ENCODE measurements at regions not wholly inside any gene's neighbourhood (a gene's known extent, or its start where the extent isn't known, plus 50 kb on each side); places are given as distances from the start of the nearest gene placed in this dataset.
A peak's percentile ranks its signal among the peaks of the same experiment; 100 is the strongest.
"Not testable (repeated sequence)": the region's sequence is repeated elsewhere in the genome, so short reads cannot be mapped to it uniquely, and the experiment has no call there.

- DNase-seq: no peak
Observed at GRCh38 chr5:100697970-100698369, 162.8 kb downstream of the FAM174A start.

GRCh38 chr5:100706776-100707175 lies 171.6 kb downstream of the FAM174A start:
- peak; percentile 29 for DNase-seq

DNA sequence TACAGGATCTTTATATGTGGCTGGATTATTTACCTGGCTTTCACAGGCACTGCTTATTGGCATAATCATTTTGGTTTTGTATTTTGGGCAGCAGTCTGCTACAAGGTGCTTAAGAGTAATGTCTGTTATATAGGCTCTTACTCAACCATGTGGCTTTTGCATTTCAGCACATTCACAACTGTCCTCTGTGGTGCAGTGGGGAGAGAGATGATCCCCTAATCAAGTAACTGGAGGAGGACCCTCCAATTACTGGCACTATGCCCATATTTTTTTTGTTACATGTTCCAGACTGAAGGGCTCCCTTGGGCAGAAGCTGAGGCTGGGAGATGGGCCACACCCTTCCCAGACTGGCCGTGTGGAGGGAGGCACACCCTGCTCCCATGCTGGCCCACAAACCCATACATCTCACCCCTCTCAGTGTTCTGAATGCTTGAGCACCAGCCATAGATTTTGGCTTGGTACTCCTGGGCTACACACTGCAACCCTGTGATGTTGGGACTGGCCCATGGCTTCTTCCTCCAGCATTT lies 173.5 kb downstream of the FAM174A start:
- DNase-seq: no peak

GRCh38 chr5:100709771-100710170 lies 174.6 kb downstream of the FAM174A start:
- no peak for DNase-seq

DNA sequence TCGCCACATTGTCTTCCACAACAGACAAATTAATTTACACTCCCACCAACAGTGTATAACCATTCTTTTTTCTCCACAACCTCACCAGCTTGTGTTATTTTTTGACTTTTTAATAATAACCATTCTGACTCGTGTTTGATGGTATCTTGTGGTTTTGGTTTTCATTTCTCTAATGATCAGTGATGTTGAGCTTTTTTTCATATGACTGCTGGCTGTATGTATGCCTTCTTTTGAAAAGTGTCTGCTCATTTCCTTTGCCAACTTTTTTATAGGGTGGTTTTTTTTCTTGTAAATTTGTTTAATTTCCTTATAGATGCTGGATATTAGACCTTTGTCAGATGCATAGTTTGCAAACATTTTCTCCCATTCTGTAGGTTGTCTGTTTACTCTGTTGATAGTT lies 179.6 kb downstream of the FAM174A start:
- DNase-seq: not testable (repeated sequence)

DNA sequence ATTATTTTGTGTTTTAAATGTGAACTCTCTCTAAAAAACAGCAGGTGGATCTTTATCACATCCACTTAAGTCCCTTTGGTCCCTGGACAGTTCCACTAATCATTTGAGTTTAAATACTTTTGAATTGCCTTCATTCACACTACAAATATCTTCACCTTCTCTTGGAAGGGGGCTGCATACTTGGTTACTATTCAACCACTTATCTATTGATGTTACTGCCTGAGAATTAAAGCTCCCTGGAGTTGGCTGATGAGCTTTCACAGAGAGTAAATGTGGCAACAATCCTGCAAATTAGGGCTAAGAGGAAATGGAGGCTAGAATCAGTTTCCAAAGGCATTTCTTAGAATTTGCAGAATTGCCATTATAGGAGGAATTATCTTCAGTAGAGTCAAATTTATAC lies 180.4 kb downstream of the ST8SIA4 start:
- DNase-seq: no peak

DNA sequence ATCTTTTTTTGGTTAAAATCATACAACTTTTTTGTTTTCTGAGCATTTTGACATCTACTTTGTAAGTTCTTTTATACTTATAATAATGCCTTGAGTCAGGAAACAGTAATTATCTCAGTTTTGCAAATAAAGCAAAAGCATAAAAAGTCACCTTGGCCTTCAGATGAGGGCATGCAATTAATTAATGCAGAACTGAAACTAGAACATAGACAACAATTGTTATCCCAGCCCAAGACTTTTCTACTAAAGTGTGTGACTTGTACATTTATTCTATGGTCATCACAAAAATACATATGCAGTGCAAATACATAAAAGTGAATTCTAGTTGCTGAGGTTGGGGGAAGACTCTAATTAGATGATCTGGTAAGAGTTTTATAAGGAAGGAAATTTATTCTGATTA lies 179.9 kb downstream of the ST8SIA4 start:
- DNase-seq: no peak

- DNase-seq: no peak
Observed at GRCh38 chr5:100726116-100726515, 177.0 kb downstream of the ST8SIA4 start.

DNA sequence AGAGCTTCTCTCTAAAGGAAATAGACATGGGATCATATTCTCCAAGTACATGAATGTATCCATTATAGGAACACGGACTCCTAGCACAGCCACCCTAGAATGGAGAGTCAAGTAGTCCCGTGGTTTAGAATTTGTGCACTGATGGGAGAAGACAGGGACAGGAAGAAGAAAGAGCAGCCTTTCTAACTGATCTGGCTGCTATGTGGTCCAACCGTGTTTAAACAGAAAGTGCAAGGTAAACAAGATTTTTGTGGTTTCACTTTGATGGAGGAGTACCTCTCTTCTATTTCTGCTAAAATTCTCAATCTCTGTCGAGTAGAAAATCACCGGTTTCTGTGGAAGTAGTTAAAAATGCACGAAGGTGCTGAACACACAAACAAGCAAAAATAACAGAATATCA lies 171.3 kb downstream of the ST8SIA4 start:
- DNase-seq: peak; percentile 68

DNA sequence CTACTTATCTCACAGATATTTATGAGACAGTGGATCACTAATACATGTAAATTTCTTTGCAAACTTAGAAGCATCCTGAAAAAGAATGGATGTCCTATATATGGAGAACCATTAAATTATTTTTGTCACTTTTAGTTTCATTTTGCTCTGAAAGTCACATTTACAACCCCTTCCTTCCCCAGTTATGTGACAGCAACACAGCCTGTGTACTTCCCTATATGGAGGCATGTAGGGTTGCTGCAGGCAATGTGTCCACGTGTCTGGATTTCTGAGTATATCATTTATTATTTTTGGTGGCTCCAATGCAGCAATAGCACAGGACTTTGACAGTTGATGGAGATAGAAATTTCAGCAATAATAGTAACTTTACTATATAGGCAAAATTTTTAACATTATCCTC lies 156.4 kb downstream of the ST8SIA4 start:
- DNase-seq: peak; percentile 10

- no peak for DNase-seq
Observed at GRCh38 chr5:100749771-100750284, 153.3 kb downstream of the ST8SIA4 start.

GRCh38 chr5:100755435-100755834 lies 147.6 kb downstream of the ST8SIA4 start:
- DNase-seq: no peak

Measured in CD4-positive, alpha-beta T cell treated with Interleukin-4 for 4 hours (primary cell).